Midbrain (tissue), 1 donor: ENCODE measurements at regions not wholly inside any gene's neighbourhood (a gene's known extent, or its start where the extent isn't known, plus 50 kb on each side); places are given as distances from the start of the nearest gene placed in this dataset.
A peak's percentile ranks its signal among the peaks of the same experiment; 100 is the strongest.

Experiments
- DNase-seq: peaks from one replicate; lab custom pipeline; 2025; lab: John Stamatoyannopoulos, UW

GRCh38 chr4:71691416-71692073 lies 92.3 kb downstream of the GC start:
- no peak for DNase-seq

GRCh38 chr4:71689822-71690221 lies 94.1 kb downstream of the GC start:
- DNase-seq = no peak

DNA sequence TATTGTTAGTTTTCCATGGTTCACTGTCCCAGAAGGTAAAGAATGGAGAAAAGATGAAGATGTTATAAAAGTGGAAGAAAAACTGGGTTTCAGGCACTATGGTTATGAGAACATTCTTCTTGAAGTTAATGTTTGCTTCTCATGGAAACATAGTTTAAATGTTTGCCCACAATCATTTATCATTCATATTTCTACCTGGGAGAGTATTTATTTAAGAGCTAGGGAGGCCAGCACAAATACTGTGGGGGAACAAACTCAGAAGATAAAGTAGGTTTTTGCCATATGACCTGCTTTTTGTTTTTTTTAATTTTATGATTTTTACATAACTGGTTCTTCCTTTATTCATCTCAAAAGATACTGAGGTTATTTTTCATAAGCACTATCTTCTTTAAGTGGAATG lies 96.8 kb downstream of the GC start:
- DNase-seq = no peak

DNA sequence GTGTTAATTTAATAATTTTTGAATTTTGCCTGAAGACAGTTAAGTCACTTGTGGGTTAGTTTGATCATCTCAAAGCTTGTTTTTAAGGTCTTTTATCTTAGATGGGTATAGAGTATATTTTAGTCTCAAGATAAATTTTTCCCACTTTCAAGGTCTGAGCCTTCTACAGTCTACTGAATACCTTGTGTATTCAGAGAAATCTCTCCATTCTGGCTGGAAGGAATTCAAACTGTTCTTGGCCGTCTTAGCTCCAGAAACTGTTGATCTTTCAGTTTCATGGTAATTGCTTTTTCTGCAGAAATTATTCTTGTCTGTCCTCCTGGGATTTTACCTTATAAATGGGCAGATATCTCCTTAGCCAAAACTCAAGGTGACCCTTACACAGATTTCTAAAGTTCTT lies 97.9 kb downstream of the GC start:
- no peak for DNase-seq

GRCh38 chr4:71683309-71683708 lies 100.6 kb downstream of the GC start:
- DNase-seq = no peak

DNA sequence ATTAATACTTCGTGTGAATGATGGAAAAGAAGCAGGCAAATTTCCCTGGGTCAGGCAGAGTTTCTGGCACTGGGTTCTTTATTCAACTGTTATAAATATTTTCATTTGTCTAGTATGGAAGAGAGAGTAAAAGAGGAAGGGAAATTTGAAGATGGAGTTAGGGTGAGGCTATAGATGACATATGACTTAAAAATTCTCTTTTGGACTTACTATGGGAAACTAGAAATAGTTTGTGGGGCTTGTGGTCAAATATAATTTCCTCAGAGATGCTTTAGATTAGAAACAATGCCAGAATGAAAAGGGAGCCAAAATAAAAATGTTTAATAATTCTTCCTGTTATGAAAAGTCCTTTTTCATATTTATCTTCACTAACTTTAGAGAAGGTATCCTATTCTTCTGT lies 103.2 kb downstream of the GC start:
- DNase-seq = no peak

- no peak for DNase-seq
Observed at GRCh38 chr4:71677568-71677967, 106.3 kb downstream of the GC start.

DNA sequence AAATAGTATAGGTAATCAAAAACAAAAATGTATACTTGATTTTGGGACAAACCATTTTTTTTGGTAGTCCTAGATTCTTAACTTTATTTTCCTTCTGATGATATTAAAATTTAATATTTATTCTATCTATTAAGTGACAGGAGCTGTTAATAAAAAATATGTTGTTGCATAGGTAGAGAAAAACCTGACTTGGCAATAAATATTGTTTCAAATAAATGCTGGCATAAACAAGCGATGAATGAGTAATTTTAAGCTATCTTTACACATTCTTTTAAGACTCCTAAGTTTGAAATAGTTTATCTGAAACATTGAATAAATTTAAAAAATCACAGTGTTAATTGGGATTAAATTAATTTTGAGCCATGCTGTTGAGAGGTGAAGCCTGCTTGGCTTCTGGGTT lies 114.6 kb downstream of the GC start:
- DNase-seq = no peak

DNA sequence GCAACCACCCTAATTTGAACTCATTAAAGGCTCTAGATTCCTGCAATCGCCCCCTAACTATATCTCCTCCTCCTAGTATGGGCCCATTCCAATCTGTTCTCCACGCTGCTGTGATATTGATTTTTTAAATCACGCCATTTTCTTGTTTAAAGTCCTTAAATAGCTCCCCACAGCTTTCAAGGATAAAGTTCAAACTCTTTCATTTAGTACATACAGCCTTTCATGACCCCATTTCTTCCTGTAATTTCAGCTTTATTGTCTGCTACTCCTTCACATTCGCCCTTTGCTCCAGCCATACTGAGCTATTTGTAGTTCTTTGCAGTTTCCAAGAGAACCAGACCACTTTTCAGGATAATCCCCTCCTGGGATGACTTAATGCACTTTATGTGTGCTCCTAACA lies 118.5 kb downstream of the GC start:
- no peak for DNase-seq

DNA sequence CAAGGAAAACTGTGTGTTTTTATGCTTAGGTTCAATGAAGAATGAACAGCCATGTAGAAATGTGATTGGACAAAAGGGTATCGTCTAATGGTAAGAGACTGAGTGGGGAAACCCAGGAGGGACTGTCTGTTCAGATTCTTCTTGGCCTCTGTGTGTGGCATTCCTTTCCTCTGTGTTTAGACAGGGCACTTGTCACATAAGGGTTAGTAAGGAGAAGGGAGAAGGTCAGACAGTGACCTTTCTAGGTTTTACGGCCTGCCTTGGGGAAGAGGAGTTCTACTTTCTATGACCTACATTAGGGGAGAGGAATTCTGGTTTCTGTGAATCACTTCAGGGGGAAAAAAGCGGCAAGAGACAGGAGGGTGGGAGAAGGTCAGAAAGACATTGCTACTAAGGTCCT lies 119.5 kb downstream of the GC start:
- no peak for DNase-seq

DNA sequence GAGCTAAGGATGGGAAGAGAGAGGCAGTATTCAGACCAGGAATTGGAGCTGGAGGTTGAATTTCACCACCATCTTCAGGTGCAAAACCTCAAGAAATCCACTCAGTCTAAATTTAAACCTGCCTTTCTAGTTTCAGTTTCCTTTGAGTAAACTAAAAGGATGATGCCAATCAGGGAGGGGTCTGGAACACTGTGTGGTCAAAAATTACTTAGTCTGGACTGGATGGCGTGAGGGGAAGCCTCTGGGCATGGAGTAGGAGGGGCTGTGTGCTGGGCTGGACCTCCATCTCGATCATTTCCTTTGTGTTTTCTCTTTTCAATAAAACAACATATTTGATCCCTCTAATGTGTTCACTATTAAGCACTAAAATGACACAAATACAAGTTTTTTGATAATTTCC lies 120.1 kb downstream of the GC start:
- DNase-seq = no peak

- DNase-seq = no peak
Observed at GRCh38 chr4:71659979-71660378, 123.9 kb downstream of the GC start.

DNA sequence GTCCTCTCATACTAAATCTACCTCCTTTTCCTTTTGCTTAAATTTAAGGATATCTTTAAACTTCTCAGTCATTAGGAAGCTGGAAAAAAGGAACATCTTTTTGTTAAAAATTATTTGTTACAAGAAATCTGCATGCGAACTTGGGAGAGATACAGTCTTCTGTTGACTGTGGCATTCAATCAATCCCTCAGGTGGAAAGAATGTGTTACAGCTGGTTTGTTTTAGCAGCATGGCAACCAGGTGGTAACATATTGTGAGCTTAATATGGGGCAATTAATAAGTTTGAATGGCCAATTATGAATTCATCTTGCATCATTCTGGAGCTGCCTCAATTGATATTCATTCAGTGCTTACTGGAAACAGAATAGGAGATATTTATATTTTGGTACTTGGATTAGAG lies 135.0 kb downstream of the GC start:
- no peak for DNase-seq

GRCh38 chr4:71648448-71648847 lies 135.4 kb downstream of the GC start:
- no peak for DNase-seq

DNA sequence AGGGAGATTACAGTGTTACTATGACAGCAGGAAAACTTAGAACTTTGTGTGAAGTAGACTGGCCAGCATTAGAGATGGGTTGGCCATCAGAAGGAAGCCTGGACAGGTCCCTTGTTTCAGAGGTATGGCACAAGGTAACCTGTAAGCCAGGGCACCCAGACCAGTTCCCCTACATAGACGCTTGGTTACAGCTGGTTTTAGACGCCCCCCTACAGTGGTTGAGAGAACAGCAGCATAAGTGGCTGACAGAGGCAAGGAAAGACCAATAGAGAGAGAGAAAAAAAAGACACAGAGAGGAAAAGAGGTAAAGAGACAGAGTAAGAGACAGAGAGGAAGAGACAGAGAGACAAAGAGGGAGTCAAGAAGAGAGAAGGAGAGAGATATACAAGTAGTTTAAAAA lies 144.5 kb downstream of the GC start:
- no peak for DNase-seq

DNA sequence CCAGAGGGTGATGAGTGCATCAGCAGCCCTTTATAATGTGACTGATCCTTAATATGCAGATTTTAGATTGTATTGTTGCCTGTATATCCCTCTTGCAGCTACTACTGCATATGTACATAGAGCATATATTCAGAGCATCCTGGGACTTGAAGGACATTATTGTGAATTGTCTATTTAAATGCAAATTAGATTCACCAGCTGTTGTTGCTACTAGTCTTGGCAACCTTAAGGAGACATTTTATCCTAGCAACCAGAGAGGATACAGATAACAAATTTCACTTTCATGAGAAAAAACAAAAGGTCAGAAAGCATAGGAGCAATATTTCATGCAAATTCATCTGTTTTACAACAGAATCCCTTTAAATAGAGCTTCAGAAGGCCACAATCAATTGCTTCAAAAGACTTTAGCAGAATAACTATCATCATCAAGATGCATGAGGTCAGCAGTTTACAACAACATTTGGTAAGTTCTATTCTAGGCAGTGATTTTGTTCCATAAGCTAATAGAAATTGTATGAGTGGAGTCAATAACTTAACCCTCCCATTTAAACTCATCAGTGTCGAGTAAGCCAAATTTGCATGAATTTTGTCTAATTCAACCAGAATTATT lies 148.6 kb downstream of the GC start:
- peak; percentile 2 for DNase-seq

- DNase-seq = no peak
Observed at GRCh38 chr4:71634364-71634763, 149.5 kb downstream of the GC start.

DNA sequence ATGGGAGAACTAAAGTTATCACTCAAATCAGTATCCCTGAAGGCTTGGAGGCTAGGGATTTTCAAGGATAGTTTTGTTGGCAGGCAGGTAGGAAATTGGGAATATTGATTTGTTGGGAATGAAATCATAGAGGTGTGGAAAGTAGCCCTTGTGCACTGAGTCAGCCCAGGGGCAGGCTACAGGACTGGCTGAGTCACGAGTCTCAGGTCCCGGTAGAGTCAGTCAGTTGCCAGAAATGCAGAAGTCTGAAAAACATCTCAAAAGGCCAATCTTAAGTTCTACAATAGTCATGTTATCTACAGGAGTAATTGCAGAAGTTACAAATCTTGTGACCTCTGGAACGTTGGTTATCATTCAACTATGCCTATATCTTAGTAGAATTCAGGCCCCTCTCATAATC lies 153.1 kb downstream of the GC start:
- no peak for DNase-seq

GRCh38 chr4:71625005-71625404 lies 158.9 kb downstream of the GC start:
- no peak for DNase-seq
